ENCODE measurements at regions not wholly inside any gene's neighbourhood (a gene's known extent, or its start where the extent isn't known, plus 50 kb on each side); places are given as distances from the start of the nearest gene placed in this dataset.

GRCh38 chr16:64453646-64454045, 668.2 kb downstream of the CDH11 start:
- DNase-seq: peak; percentile 35

DNA sequence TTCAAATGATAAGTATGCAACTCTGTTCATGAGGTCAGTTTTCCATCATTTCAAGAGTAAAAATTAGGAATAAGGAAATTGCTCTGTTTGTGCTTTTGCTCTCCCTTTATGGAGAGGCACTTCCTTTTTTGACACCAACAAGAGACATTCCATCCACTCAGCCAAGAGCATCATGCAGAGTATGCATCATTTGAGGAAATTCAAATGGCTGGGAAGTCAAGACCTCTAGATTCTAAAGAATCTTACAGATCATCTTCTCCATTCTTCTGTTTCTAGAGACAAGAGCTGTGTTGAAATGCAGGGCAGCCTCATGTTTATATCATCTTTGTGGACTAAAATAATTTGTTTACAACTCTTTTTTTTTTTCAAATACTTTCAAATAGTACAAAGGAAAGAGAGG, 669.4 kb downstream of the CDH11 start:
- DNase-seq: no peak

DNA sequence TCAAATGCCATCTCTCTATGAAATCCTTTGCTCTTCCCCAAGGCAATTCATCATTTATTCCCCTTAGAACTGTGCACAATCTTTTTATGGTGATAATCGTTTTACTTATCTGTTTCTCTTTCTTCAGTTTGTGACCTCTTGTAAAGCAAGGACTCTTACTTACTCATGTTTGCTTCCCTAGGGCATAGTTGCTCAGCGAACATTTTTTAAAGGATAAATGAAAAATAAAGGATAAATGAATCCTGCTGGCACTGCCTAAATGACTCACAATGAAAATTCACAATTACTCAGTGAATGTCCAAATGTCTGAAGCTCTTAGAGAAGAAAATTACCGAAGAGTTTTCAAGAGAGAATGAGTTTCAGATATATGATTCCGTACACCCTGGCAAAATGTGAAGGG, 671.7 kb downstream of the CDH11 start:
- no peak for DNase-seq

- no peak for DNase-seq
Measured at GRCh38 chr16:64449506-64449905, 672.4 kb downstream of the CDH11 start.

DNA sequence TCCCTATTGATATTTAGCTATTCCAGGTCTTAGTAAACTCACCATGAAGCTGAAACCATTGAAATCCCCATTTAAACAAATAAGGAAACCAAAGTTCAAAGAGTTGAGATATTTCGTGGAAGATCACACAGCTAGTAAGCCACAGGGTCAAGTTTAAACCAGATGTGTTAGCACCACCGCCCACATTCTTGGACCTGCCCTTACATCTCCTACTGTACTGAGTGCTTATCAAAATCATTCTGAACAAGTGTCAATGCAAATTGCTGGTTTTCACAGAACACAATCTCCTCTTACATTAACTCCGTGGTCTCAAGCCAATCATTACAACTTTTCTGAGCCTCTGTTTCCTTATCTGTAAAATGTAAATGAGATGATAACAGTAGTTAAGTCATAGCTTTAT, 676.2 kb downstream of the CDH11 start:
- peak; percentile 5 for DNase-seq

- DNase-seq: no peak
Measured at GRCh38 chr16:64445245-64445644, 676.6 kb downstream of the CDH11 start.

- no peak for DNase-seq
Measured at GRCh38 chr16:64440421-64440831, 681.4 kb downstream of the CDH11 start.

DNA sequence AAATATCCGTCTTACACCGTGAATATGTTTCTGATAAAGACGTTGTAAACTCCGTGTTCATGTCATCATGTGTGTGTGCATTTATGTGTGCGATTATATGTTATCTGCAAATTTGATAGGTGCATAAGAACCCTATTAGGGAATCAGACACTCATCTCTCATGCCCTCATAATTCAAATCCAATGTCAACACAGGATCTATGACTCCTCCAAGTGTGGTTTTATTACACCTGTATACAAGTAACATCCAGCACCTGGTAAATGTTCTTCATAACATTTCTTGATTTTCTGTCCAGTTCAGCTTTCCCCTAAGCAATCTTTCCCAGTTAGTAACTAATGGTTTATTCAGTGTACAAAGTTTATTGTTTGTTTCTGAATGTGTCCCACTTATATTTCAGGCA, 681.9 kb downstream of the CDH11 start:
- no peak for DNase-seq

DNA sequence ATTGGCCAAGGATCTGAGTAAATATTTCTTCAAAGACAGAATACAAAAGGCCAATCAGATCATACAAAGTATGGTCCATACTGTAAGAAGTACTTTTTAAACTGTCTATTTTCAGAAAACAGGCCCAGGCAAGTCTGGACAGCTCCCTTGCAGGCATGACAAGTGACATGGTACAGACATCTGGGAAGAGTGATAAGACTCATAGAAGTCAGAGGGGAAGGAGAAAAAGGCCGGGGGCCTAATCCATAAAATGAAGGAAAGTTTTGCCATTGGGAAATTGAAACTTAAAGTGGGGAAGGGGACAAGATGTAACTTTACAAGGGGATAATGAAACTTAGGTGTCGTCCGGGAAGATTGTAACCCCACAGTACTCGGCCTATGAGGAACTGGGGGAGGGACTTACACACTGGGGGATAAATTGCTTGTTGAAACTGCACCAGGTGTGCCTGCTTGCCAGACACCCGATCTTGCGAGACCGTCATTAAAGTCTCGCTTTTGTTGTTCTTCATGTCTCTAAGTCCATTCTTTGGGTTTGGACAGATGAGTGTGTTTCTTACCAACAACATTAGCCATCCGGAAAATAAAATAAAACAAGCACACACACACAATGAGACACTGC, 684.0 kb downstream of the CDH11 start:
- peak; percentile 27 for DNase-seq

- DNase-seq: no peak
Measured at GRCh38 chr16:64434526-64435069, 687.3 kb downstream of the CDH11 start.

GRCh38 chr16:64428463-64429113, 693.3 kb downstream of the CDH11 start:
- DNase-seq: no peak

GRCh38 chr16:64426131-64426666, 695.7 kb downstream of the CDH11 start:
- DNase-seq: peak; percentile 26

- no peak for DNase-seq
Measured at GRCh38 chr16:64425381-64425780, 696.5 kb downstream of the CDH11 start.

DNA sequence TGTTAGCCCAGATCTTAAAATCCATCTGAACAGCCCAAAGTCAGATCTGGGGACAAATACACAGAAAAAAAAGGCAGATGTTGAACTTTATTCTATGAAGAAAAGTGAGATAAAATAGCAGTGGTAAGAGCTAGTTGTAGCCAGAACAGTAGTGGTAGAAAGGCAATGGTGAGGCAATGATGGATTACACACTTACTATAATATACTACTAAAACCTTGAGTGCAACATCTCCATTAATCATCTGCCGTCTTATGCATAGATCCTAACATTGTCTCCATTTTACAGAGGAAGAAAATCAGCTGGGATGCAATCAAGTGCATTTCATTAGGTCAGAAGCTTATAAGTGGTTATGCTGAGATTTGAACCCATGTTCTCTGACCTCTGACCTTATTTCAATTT, 699.6 kb downstream of the CDH11 start:
- no peak for DNase-seq

DNA sequence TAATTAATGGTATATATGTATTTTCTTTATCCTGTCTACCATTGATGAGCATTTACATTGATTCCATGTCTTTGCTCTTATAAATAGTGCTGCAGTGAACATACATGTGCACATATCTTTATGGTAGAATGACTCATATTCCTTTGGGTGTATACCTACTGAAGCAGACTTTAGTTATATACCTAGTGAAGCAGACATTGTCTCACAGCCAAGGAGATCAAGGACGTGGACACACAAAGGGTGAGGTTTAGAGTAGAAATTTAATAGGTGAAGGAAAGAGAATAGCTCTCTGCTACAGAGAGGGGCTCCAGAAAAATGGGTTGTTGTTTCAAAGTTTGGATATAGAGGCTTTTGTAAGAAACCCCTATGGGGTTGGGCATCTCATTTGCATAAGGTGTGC, 700.3 kb downstream of the CDH11 start:
- no peak for DNase-seq

DNA sequence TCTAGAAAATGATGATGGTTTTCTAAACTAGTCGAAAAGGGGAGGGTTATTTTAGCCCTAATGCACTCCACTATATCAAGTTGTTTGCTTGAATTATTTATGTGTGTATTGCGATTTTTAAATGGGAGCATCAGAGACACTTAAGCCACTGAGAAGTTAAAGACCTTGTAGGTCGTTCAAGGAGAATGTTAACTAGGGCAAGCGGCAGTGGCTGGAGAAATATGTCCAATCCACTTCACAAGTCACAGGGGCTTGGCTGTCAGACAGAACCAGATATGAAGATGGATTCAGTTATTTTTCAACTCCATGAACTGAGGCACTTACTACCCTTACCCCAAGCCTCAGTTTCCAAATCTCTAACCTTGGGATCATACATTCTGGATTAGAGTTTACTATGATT, 702.0 kb downstream of the CDH11 start:
- no peak for DNase-seq

DNA sequence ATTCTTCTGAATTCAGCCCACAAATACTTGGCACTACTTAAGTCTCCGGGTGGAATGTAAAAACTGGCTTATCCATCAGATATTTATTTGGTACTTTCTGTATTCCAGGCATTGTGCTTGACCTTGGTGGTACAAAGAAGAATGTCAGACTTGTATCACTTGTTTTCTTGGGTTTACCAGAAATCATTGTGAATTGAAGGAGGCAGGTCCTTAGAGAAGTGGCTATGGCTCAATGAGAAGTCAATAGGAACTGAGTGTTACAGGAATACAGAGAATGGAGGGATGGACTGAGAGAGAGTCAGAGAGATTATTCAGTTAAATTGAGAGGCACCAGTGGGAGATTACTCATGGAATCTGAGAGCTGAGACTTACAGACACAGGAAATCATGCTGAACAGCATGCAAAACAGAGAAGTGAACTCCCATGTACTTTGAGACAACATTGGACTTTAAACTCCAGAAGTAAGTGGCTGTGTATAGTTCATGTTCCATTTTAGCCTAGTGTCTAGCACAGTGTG, 704.1 kb downstream of the CDH11 start:
- no peak for DNase-seq

DNA sequence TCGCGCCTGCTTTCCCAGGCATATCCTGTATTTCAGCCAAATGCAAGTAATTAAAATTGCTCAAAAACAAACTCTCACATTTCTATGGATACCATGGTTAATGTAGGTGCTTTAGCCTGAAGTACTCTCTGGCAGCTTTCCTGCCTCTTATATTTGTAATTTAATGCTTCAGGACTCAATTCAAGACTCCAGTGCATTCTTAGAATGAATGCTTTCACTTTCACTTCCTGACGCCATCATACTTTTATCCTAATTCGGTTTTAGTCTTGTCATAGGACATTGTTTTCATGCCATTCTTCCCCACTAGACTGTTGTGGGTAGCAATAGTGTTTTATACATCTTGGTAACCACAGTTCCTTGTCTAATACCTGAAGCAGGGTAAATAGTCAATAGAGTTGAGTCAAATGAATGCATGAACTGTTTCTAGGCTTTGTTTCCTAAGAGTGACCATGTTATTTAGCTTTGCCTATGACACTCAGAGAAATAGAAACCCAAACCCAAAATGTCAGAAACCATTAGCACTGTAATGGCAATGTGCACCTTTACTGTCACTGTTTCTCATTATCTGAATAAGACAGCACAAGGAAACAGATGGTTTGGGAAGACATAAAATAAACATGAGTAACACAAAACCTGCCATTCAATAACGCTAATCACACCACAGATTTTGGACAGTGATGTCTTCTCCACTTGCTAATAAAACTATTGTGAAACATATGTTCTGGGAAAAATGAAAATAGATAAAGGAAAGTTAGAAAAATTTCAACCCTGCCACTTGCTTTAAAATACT, 705.5 kb downstream of the CDH11 start:
- peak; percentile 81 for DNase-seq

- no peak for DNase-seq
Measured at GRCh38 chr16:64412578-64413280, 709.1 kb downstream of the CDH11 start.

GRCh38 chr16:64410306-64410705, 711.6 kb downstream of the CDH11 start:
- no peak for DNase-seq

DNA sequence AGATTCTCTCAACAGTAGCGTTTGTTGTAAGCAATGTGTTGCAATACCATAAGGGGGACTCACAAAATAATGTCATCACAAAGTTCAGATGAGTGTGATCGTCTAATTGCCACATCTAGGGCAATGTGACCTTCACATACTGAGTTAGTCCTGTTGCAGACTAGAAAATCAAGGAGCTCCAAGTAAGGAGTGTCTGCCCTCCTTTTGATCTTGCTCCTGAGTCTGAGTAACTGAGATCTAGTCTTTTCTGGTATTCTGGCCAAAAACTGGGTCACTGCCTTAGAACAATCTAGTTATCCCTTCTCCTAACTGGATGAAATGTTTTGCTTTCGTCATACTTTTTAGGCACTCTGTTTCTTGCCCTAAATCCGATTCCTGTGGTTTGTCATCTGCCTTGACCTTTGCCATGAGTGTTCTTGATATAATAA, 712.1 kb downstream of the CDH11 start:
- no peak for DNase-seq

DNA sequence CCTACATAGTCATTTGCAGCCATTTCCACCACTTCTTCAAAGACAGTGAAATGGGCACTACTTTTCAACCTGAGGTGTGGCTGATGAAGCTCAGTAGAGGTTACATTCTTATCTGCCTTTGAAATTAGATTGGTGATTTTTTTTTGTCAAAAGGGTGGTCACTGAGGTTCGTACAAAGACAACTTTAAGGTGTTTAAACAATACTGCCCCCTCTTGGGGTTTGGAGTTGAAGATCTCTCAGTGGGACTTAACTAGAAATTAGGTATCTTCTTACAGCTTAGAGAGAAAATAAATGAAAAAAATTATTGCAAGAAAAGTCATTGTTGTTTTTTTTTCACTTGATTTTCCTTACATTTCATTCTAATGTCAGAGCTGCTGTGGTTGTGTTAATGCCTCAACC, 713.2 kb downstream of the CDH11 start:
- no peak for DNase-seq

- no peak for DNase-seq
Measured at GRCh38 chr16:64406770-64407181, 715.1 kb downstream of the CDH11 start.
